ENCODE measurements at regions not wholly inside any gene's neighbourhood (a gene's known extent, or its start where the extent isn't known, plus 50 kb on each side); places are given as distances from the start of the nearest gene placed in this dataset.

DNA sequence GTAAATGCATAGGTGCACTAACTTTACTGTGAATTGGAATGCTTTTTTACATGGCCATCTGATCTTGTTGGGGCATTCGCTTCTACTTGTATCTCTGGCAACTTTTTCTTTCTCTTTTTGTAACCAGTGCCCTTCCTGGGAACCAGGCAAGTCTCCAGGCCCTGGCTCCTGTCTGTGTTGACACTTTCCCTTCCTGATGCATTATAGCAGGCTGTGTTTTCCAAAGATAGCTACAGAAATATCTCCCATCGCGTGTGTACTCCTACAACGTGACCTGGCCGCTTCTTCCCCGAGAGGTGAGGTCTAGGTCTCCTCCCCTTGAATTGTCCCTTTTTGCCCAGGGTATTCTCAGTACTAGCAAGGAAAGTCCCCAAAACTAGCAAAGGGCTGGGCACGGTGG is 81.1 kb upstream of the SPIN1 start:
- no peak overlapping the region for H3K9ac ChIP-seq (ENCODE audit: low read length)
- no peak overlapping the region for H3K4me3 ChIP-seq (replicated peaks in 1 of 2; ENCODE audit: low read depth in 1 of 2, low read length in 2 of 2)
- DNase-seq (ENCODE audit: low read depth, low spot score): no peak
- no peaks in the 10 kb centered on the region for H3K27me3 ChIP-seq (ENCODE audit: insufficient read depth, low read length)
- ChIA-PET CTCF (no interaction called here), POLR2A (no interaction called here), RAD21 (ENCODE audit: low non-redundant PET in 1 of 2, low total read pairs in 2 of 2, uncharacterized antibody in 2 of 2, unreplicated experiment in 2 of 2) (no interaction called here)
- no TSS peak for BruUV-seq (replicated peaks)
- ATAC-seq: no peak
- no peak overlapping the region for H3K4me2 ChIP-seq (ENCODE audit: low read length)
- H3K79me2 ChIP-seq (ENCODE audit: insufficient read depth, low read length): no peaks in the 10 kb centered on the region
- no peaks in the 10 kb centered on the region for H3K36me3 ChIP-seq (ENCODE audit: control insufficient read depth in 1 of 2, insufficient read depth in 2 of 2, low read length in 2 of 2)
- H3K9me2 ChIP-seq (ENCODE audit: insufficient read depth): no peaks in the 10 kb centered on the region
- H4K20me1 ChIP-seq (ENCODE audit: insufficient read depth): no peaks in the 10 kb centered on the region
- no peaks in the 10 kb centered on the region for H3K9me3 ChIP-seq (ENCODE audit: control insufficient read depth in 1 of 2, insufficient read depth in 1 of 2, low read depth in 1 of 2, low read length in 2 of 2)
- no peaks in the 10 kb centered on the region for H3K4me1 ChIP-seq (ENCODE audit: control insufficient read depth in 1 of 2, insufficient read depth in 2 of 2, low read length in 2 of 2)
- H2AFZ ChIP-seq (ENCODE audit: low read depth, low read length, poor library complexity, severe bottlenecking): no peak overlapping the region
- no peak for TF ChIP-seq ZFX (IDR thresholded peaks at IDR 0.05)
- TF ChIP-seq, protein P1, sequence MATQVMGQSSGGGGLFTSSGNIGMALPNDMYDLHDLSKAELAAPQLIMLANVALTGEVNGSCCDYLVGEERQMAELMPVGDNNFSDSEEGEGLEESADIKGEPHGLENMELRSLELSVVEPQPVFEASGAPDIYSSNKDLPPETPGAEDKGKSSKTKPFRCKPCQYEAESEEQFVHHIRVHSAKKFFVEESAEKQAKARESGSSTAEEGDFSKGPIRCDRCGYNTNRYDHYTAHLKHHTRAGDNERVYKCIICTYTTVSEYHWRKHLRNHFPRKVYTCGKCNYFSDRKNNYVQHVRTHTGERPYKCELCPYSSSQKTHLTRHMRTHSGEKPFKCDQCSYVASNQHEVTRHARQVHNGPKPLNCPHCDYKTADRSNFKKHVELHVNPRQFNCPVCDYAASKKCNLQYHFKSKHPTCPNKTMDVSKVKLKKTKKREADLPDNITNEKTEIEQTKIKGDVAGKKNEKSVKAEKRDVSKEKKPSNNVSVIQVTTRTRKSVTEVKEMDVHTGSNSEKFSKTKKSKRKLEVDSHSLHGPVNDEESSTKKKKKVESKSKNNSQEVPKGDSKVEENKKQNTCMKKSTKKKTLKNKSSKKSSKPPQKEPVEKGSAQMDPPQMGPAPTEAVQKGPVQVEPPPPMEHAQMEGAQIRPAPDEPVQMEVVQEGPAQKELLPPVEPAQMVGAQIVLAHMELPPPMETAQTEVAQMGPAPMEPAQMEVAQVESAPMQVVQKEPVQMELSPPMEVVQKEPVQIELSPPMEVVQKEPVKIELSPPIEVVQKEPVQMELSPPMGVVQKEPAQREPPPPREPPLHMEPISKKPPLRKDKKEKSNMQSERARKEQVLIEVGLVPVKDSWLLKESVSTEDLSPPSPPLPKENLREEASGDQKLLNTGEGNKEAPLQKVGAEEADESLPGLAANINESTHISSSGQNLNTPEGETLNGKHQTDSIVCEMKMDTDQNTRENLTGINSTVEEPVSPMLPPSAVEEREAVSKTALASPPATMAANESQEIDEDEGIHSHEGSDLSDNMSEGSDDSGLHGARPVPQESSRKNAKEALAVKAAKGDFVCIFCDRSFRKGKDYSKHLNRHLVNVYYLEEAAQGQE (IDR thresholded peaks at IDR 0.05; ENCODE audit: low read depth): no peak
- TF ChIP-seq, protein P2, sequence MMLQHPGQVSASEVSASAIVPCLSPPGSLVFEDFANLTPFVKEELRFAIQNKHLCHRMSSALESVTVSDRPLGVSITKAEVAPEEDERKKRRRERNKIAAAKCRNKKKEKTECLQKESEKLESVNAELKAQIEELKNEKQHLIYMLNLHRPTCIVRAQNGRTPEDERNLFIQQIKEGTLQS (IDR thresholded peaks at IDR 0.05): no peak
- TF ChIP-seq ZNF274 (IDR thresholded peaks at IDR 0.05; ENCODE audit: low read depth, low read length): no peak
- TF ChIP-seq, protein P3, sequence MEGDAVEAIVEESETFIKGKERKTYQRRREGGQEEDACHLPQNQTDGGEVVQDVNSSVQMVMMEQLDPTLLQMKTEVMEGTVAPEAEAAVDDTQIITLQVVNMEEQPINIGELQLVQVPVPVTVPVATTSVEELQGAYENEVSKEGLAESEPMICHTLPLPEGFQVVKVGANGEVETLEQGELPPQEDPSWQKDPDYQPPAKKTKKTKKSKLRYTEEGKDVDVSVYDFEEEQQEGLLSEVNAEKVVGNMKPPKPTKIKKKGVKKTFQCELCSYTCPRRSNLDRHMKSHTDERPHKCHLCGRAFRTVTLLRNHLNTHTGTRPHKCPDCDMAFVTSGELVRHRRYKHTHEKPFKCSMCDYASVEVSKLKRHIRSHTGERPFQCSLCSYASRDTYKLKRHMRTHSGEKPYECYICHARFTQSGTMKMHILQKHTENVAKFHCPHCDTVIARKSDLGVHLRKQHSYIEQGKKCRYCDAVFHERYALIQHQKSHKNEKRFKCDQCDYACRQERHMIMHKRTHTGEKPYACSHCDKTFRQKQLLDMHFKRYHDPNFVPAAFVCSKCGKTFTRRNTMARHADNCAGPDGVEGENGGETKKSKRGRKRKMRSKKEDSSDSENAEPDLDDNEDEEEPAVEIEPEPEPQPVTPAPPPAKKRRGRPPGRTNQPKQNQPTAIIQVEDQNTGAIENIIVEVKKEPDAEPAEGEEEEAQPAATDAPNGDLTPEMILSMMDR (IDR thresholded peaks at IDR 0.05 in 2 of 3, conservative IDR thresholded peaks at IDR 0.05 in 1 of 3; ENCODE audit: borderline replicate concordance in 1 of 3, insufficient read depth in 1 of 3, low read depth in 2 of 3, low read length in 2 of 3): no peak
- no peak for TF ChIP-seq ELF1 (IDR thresholded peaks at IDR 0.05; ENCODE audit: borderline replicate concordance, low read depth)
- intact Hi-C loops (cut with micrococcal nuclease): no loop called here
- no peak overlapping the region for H3K27ac ChIP-seq (ENCODE audit: low read depth, low read length)
